ENCODE measurements at regions not wholly inside any gene's neighbourhood (a gene's known extent, or its start where the extent isn't known, plus 50 kb on each side); places are given as distances from the start of the nearest gene placed in this dataset.

DNA sequence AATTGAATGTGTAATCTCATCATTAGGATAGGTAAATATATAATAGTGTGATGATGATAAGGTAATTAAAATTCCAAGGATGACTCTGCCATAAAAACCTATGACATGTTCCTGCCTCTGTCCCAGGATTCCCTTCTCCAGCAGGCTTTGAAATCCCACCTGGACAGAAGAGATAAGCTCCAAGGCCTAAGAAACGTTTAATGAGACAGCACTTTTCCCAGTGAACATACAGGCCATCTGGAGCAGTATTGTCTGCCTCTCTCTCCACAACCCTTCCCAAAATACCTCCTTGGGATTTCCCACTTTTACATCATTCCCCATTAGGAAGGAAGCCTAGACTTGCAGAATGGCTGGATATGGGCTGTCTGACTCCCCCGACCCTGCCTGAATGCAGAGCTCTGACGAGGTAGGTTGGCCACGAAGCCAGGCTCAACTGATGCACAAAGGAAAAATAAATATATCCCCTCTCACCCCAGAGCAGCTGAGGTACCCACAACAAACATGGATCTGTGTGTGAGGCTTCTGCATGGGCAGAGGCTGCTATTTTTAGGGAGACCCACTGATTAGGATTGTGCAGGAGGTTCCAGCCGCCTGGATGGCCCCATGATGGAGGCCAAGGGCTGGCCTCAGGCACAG is 71.0 kb downstream of the TMPRSS5 start:
- DNase-seq (ENCODE audit: low spot score) = no peak

DNA sequence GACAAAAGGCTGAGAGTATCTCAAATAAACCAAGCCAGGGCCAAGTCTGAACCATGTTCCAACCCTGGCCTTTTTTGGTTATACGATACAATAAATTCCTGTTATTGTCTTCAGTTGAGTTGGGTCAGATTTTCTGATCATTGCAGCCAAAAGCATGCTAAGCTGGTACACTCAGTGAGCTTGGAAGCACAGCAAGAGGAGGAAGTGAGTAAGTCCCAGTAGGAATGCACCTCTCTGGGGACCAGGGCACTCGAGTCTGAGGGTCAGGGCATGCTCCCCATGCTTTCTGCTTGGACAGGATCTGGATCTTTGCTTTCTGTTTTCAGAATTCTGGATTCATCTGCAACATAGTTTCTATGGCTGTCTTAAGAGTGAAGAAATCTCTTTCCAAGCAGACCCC is 73.1 kb downstream of the TMPRSS5 start:
- DNase-seq (ENCODE audit: low spot score) = no peak

DNA sequence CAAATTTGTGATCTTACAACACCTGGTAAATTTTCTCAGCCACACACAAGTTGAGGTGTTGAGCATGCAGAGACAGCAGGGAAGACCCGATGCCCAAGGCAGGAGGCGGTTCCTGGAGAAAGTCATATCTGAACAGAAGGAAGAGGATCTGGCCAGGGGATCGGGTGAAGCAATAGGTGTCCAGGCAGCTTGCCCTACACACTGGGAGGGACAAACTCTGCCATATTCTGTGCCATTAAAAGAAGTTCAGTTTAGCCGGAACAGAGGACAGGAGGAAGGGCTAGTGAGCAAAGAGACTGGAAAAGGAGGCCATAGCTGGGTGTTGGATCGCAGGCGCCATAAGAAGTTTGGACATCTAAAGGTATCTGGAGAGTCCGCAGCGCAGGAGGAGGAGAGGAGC is 76.5 kb downstream of the TMPRSS5 start:
- DNase-seq (ENCODE audit: low spot score) = no peak

DNA sequence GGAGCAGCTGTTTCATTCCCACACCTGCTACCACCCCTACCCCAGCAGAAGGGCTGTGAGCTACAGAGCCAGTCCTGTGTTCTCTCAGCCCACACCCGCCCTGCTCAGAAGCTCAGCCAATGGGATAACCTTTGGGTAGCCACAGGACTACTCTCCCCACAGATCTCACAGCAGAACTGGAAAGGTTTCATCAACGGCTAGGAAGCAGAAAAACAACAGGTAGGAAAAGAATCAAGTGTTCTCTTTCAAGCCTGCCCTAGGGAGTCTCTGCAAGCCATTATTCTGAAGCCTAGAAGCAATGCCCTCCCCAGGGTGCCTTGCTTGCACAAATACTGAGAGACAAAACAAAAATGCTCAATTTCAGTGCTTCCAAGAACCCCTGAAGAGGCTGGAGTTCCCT is 77.2 kb downstream of the TMPRSS5 start:
- no peak for DNase-seq (ENCODE audit: low spot score)

DNA sequence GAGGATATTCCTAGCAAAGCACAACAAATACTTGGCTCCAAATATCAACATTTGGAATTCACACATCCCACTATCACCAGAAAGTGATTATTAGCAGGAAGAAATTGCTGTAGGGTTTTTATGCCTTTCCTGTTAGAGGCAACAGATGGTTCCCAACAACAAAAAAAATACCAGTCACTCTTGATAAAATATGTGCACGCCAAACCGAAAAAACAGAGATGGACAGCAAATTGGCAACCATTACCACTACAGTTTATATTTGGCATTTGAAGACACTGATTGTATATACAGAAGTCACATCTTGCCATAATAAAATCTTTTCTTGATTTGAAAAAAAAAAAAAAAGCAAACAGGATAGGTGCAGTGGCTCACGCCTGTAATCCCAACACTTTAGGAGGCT is 78.2 kb downstream of the TMPRSS5 start:
- no peak for DNase-seq (ENCODE audit: low spot score)

DNA sequence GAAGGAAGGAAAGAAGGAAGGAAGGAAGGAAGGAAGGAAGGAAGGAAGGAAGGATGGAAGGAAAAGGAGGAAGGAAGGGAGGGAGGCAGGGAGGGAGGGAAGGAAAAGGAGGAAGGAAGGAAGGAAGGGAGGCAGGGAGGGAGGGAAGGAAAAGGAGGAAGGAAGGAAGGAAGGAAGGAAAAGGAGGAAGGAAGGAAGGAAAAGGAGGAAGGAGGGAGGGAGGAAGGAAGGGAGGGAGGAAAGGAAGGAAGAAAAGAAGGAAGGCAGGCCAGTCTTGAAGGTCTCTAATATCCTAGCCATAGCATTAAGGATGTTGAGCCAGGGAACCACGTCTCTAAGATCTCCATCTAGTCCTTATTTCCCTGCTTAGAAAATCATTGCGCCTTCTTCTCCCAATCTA is 78.8 kb downstream of the TMPRSS5 start:
- DNase-seq (ENCODE audit: low spot score) = no peak

DNA sequence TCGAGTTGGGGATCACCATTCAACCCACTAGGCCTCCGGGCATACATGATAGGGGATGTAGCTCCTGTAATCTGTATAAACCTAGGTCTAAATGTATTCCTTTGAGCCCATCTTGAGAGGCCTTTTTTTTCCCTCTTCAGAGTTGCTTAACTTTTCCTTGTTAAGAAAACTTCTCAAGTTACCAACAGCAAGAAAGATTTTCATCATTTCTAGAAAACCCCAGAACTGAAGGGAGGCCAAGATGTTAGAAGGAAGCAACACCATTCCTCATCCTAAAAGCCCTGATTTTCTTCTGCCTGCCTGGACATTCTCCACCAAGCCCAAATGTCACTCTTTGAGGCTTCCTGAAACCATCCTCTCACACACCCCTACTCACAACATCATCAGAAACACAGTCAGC is 79.4 kb downstream of the TMPRSS5 start:
- DNase-seq (ENCODE audit: low spot score) = no peak

DNA sequence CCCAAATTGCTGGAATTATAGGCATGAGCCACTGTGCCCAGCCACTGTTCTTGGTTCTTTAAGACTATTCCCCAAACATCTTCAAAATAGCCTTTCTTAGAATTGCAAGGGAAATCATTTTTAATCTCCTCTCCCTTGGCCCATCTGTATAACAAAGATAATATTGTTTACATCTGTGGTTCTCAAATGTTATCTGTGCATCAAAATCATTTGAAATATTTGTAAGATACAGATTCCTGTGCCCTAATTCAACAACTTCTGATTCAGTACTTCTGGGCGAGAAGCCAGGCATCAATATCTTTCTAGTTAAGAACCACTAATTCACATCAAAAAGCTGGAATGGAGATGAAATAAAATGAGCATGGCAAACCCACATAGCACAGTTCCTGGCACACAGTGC is 83.0 kb downstream of the TMPRSS5 start:
- no peak for DNase-seq (ENCODE audit: low spot score)

DNA sequence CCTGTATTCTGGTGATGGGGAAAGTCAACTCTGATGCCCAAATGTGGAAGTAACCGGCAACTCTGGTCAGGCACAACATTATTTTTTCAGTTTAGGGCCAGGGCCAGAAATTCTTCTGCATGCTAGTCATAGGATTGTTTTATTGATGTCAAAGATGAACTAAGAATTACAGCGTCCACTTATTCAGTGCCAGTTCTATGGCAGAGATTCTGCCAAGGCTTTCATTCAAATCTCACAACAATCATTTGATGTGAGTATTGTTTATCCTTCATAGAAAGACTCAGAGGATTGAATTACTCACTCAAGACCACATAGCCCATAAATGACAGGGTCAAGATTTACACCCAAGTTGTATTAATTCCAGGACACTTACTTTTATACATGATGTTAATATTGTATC is 87.7 kb downstream of the TMPRSS5 start:
- DNase-seq (ENCODE audit: low spot score) = no peak

DNA sequence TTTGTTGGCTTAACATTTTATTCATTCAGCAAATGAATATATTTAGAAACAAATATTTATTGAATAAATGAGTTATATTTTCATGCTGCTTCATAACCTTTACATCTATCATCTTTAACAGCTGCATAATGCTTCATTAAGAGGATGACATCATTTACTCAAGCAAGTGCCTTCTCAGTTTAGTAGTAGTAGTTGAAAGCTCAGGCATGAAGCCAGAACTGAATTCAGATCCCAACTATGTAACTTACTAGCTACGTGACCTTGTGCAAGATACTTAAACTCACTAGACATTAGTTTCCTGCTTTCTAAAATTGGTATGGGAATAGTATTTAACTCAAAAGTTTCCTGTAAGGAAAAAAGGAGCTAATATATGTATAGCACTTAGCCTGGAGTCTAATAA is 90.3 kb downstream of the TMPRSS5 start:
- no peak for DNase-seq (ENCODE audit: low spot score)

DNA sequence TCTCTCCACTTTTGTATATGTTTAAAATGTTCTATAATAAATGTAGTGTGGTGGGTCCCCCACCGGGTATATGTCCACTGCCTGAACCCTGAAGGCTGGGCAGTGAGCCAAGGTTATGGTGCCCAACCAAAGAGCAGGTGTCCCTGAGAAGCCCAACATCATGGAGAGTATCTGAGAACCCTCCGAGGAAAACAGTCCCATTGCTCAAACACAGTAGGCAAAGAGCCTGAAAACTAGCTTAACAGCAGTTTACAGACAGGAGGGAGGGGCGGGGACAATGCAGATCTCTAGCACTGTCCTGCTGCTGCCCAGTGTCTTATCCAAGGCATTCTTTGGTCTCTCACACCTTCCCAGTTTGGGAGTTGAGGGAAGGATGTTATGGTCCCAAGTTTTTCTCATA is 91.0 kb downstream of the TMPRSS5 start:
- no peak for DNase-seq (ENCODE audit: low spot score)

DNA sequence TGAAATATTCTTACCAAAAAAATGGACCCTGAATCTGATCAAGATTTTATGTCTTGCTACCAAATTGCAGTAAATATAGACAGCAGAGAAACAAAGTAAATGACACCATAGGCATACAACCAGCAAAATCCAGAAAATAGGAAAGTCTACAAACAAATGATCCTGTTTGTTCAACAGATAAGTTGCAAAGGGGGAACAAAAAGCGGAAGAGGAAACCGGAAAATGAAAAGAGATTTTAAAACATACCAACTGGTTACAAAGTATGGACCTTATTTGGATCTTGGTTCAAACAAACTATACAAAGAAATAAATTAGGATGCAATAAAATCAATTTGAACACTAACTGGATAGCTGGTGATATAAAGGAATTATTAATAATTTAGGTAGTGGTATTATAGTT is 92.0 kb downstream of the TMPRSS5 start:
- no peak for DNase-seq (ENCODE audit: low spot score)

DNA sequence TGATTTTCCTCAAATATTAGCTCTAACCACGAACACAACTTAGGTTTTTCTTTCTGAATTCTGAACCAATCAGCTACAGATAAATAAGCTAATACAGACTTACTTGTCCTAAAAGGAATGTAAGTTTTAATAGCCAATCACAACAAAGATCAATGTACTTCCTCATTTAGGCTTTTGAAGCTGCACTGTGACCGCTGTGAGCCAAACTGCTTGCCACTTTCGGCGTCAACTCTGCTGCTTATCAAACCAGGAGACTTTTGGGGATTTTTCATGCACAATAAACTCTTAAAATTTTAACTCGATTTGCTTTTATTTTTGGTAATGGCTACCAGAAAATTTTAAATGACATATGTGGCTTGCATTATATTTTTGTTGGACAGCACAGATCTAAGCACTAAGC is 92.5 kb downstream of the TMPRSS5 start:
- no peak for DNase-seq (ENCODE audit: low spot score)

DNA sequence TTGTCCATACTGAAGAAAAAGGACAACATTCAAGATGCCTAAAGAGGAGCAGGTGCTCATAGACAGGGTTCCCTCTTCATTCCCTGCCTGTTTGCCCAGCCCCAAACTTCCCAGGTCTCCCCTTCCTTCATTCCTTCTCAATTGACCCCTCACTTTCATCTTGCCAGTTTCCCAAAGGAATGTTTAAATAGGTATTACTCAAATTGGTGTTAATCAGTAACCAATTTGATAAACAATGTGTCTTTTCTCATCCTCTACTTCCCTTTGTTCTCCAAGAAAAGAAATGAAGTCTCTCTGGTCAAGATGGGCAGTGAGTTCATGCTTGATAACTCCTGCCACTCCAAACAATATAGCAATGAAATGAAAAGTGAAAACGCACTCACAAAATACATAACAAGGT is 101.9 kb downstream of the TMPRSS5 start:
- DNase-seq (ENCODE audit: low spot score) = no peak

DNA sequence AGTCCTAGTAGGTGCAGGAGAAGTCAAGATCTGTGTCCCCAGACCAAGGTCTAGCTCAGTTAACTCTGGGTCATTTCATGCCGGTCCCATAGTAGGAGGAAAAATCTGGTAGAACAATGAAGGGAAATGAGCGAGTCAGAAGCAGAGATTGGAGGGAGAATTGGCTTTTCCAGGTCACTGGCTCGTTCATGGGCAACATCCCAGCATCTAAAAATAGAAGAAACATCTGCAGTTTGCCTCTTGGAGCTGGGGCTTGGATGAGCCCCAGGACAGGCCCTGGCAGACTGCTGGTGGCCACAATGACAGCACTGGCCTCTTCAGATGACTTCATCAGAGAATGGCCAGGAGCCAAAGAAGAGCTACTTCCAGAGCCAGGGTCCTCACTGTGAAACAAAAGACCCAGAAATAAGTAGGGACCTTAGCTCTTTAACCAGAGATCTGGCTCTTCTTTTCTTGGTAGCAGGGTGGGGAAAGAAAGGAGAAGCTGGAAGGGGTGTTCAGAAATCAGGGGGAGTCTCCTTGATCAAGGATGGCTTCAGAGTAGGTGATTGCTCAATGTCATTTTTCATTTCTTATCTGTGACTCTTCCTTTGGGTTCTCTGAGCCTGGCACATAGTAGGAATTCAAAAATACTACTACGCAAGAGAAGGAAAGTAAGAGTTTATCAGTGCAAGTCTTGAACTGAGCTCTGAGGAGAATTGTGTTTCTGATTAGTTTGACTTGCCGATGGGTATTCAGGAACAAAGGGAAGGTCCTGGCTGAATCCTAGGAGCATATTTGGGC is 102.6 kb downstream of the TMPRSS5 start:
- no peak for DNase-seq (ENCODE audit: low spot score)

DNA sequence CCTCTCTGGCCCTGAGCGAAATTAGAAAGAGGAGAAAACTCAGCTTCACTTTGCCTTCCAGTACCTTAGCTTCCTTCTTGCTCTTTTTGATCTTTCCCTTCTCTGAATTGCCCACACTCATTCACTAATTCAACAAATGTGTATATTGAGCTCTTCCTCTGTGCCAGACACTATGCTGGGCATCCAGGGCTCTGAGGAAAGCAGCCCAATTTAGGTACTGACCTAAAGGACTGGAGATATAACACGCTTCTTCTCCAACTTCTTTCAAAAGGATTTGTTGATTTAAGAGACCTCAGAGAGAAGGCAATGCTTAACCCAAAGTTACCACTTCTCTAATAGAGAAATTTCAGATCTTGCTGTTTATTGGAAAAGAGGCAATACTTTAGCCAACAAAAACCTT is 103.6 kb downstream of the TMPRSS5 start:
- no peak for DNase-seq (ENCODE audit: low spot score)

DNA sequence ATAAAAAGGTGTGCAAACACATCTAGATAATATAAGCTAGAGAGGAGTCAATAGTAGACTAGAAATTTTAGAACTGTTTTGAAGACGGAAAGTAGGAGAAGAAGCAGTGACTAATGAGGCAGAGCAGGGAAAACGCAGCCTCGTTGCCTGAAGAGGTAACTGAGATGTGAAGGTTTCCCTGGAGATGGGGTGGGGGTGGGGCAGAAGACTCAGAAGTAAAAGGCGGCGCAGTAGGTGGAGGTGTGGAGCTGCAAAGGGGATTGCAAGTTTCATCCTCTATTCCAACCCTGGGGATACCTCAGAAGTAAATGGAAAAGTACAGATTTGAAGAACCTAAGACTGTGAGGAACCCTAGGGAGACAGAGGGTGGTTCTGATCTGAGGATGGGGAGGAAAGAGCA is 109.5 kb downstream of the TMPRSS5 start:
- DNase-seq (ENCODE audit: low spot score) = no peak

DNA sequence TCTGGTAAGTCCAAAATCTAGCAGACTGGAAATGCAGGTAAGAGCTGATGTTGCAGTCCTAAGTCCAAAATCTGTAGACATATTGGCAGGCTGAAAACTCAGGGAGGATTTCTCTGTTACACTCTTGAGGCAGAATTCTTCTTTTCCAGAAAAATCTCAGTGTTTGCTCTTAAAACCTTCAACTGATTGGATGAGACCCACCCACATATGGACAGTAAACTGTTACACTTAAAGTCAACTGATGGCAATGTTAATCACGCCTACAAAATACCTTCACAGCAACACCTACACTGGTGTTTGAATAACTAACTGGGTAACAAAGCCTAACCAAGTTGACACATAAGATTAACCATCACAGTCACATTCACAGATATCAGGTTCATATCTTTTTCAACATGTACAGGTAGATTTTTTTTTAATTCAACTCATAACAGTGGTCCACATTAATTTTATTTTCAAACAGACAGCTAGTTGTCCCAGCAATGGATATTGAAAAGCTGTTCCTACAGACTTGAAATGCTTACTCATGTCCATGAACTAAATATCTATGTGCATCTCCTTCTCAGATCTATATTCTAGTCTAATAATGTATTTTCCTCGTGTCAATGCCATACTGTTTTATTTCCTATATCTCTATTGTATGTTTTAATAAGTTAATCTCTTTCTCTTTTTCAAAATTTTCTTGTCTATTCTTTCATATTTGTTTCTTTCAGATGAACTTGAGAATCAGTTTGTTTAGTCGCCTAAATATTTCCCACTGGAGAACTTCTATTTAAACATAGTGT is 110.1 kb downstream of the TMPRSS5 start:
- no peak for DNase-seq (ENCODE audit: low spot score)

DNA sequence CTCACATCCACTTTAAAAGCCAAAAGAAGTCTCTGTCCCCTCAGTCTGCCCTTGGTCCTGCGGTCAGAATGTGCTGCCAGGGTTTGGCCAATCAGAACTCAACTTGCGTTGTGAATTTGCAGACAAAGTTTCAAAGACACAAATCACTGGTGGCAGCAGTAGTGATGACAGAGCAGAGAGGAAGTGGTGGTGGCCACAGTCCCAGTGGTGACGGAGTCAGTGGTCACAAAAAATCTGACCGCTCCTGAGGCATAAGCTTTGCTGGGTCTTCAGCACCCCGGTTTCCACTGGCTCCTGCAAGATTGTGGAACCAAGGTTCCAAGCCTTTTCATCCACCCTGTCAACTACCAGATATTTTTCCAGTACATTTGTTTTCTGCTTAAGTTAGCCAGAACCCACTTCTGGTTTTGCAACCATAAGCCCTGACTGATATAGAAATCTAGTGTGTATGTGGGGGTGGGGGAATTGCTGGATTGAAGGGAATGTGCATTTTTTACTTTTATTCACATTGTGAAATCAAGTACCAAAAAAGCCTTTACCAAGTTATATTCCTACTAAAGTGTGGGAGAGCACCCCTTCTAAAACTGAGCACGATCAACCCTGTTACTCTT is 112.3 kb downstream of the TMPRSS5 start:
- no peak for DNase-seq (ENCODE audit: low spot score)

DNA sequence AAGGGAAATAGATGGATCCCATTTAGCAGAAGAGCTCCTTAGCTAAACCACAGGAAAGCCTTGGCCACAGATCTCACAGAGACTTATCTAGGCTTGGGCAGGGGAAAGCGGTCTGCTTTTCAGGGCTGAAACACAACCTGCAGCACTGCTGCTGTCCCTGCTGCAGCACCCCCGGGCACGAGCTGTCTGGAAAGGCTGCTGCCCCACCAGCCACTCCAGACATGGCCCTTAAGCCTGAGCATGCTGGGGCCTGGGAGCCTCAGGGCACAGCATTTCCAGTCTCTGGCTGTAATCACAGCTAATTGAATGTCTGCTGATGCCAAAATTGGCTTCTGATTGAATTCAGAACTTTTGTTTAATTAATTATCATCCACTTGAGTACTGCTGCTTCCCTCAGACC is 115.0 kb downstream of the TMPRSS5 start:
- no peak for DNase-seq (ENCODE audit: low spot score)

DNA sequence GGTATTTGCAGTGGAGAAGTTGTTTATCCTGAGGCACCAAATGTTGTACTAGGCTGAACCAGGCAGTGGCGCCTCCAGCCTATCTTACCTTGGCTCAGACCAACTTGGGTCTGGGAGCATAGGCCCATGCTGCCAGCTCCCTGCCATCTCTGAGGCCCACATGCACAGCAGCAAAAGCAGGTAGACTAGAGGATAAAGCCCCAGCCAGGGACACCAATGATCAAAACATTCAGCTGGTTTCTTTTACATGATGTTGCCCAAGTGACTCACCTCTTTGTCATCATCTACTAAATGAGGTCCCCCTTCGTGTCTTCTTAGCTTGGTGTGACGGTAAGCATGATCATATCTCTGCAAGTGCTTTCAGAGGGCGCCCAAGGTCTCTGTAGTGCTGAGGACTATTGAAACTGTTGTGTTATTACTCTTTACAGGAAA is 112.1 kb upstream of the DRD2 start:
- no peak for DNase-seq (ENCODE audit: low spot score)

DNA sequence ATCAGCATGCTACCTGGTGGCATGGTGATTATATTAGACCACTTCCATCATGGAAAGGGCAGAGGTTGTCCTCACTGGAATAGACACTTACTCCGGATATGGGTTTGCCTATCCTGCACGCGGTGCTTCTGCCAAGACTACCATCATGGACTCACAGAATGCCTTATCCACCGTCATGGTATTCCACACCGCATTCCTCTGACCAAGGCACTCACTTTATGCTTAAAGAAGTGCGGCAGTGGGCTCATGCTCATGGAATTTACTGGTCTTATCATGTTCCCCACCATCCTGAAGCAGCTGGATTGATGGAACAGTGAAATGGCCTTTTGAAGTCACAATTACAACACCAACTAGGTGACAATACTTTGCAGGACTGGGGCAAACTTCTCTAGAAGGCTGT is 109.2 kb upstream of the DRD2 start:
- no peak for DNase-seq (ENCODE audit: low spot score)

DNA sequence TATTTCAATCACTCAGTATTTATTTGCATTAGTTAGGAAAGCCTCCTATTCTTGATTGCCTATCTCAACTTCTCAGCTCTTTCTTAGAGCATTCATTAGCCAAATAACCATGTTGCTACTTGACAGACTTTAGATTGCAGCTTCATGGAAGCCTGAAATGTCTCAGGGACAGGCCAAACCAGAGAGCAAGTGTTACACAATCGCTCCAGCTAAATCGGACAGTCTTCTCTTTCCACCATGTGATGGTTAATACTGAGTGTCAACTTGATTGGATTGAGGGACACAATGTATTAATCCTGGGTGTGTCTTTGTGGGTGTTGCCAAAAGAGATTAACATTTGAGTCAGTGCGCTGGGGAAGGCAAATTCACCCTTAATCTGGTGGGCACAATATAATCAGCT is 106.5 kb upstream of the DRD2 start:
- DNase-seq (ENCODE audit: low spot score) = no peak

Data from CD4-positive, alpha-beta T cell treated with Interleukin-15 for 4 hours (primary cell).